HepG2 (cell line): ENCODE measurements at regions not wholly inside any gene's neighbourhood (a gene's known extent, or its start where the extent isn't known, plus 50 kb on each side); places are given as distances from the start of the nearest gene placed in this dataset.

Source experiments
- ATAC-seq: fragments of 200-7000 bp; cut with Tn5 transposase; 3 replicates; pipeline ENCODE4 v1.9.1; 2020; ENCODE audit warnings: mild to moderate bottlenecking, moderate library complexity
- BruUV-seq: library from RNA; stranded (reverse); fragments of 400-500 nt; replicated peaks from 2 replicates; lab custom pipeline; 2021; lab: Mats Ljungman, UMichigan
- CTCF ChIA-PET: fragments of 300-600 bp; formaldehyde crosslinking; extraction: SDS; loops from one replicate; lab custom pipeline; 2021; ENCODE audit warnings: low total read pairs, inconsistent platforms, low intra/inter-chr PET ratio; lab: Yijun Ruan, JAX
- POLR2A ChIA-PET: fragments of 350-600 bp; sonication (Branson Sonifier 250); formaldehyde crosslinking; loops from one replicate; lab custom pipeline; 2020; ENCODE audit warnings: antibody characterized with exemption, inconsistent platforms; lab: Yijun Ruan, JAX
- DNase-seq: peaks from one replicate; pipeline ENCODE4 v3.0.0-alpha.2; 2015; ENCODE audit warnings: low spot score
- FAIRE-seq: peaks from 3 replicates; lab custom pipeline; 2011; peaks lifted over from hg19 to GRCh38; lab: Jason Lieb, UNC
- H2AFZ ChIP-seq: one replicate; pipeline ENCODE4 v1.6.1; 2011; ENCODE audit warnings: low read length, inconsistent platforms
- H3K27ac ChIP-seq: fragments of 300-600 bp; 3 replicates; pipeline ENCODE4 v1.8.0; 2011; ENCODE audit warnings: mixed run types, mild to moderate bottlenecking, mixed read lengths, low read length, inconsistent platforms; ENCODE audit not compliant: insufficient read depth; ENCODE audit errors: extremely low read length
- H3K27me3 ChIP-seq, 2 experiments: fragments of 200-600 bp in 1 of 2; 2 replicates in 1 of 2; 3 replicates in 1 of 2; pipeline versions ENCODE4 v1.6.0 to v1.8.0; 2011; ENCODE audit warnings: low read length in 2 of 2, mild to moderate bottlenecking in 2 of 2, moderate library complexity in 2 of 2, inconsistent platforms in 1 of 2; ENCODE audit not compliant: insufficient read depth in 2 of 2, control insufficient read depth in 1 of 2
- H3K36me3 ChIP-seq, 2 experiments: fragments of 200-600 bp in 1 of 2; replicated peaks in 1 of 2; 2 replicates in 1 of 2; 3 replicates in 1 of 2; pipeline versions ENCODE4 v1.5.1 to v1.8.0; 2011; ENCODE audit warnings: low read length in 2 of 2, inconsistent platforms in 1 of 2; ENCODE audit not compliant: insufficient read depth in 2 of 2, control insufficient read depth in 1 of 2
- H3K4me1 ChIP-seq: 2 replicates; pipeline ENCODE4 v1.5.1; 2012; ENCODE audit warnings: low read length, inconsistent platforms; ENCODE audit not compliant: insufficient read depth
- H3K4me2 ChIP-seq: 2 replicates; pipeline ENCODE4 v1.6.0; 2011; ENCODE audit warnings: low read depth, low read length, inconsistent platforms
- H3K4me3 ChIP-seq, 3 experiments: fragments of 200-600 bp in 1 of 3; sonication (generic), shearing (Covaris generic) in 1 of 3; replicated peaks in 1 of 3; 2 replicates each; pipeline ENCODE4 v1.5.1; 2011 to 2016; ENCODE audit warnings: low read length in 3 of 3, inconsistent platforms in 2 of 3, low read depth in 2 of 3, mild to moderate bottlenecking in 2 of 3, control low read depth in 1 of 3, mixed read lengths in 1 of 3; ENCODE audit not compliant: insufficient read depth in 1 of 3
- H3K79me2 ChIP-seq: one replicate; pipeline ENCODE4 v1.6.1; 2011; ENCODE audit warnings: low read length, inconsistent platforms; ENCODE audit not compliant: insufficient read depth
- H3K9ac ChIP-seq: 2 replicates; pipeline ENCODE4 v1.6.0; 2011; ENCODE audit warnings: mild to moderate bottlenecking, low read depth, low read length, inconsistent platforms; ENCODE audit not compliant: insufficient read depth
- H3K9me3 ChIP-seq: 2 replicates; pipeline ENCODE4 v1.5.1; 2012; ENCODE audit warnings: mild to moderate bottlenecking, low read length
- H4K20me1 ChIP-seq: 2 replicates; pipeline ENCODE4 v1.6.0; 2011; ENCODE audit warnings: inconsistent platforms, mild to moderate bottlenecking, low read length, moderate library complexity; ENCODE audit not compliant: insufficient read depth
- BRF2 ChIP-seq: sonication (generic); formaldehyde crosslinking; IDR thresholded peaks from 2 replicates; pipeline ENCODE4 v1.8.1; 2022; ENCODE audit warnings: mild to moderate bottlenecking, missing genetic modification reagents
- MTA3 ChIP-seq: sonication (generic); formaldehyde crosslinking; IDR thresholded peaks from 2 replicates; pipeline ENCODE4 v1.4.0; 2020; ENCODE audit warnings: missing genetic modification reagents
- MTERF4 ChIP-seq: sonication (generic); formaldehyde crosslinking; IDR thresholded peaks from 2 replicates; pipeline ENCODE4 v1.8.0; 2023; ENCODE audit warnings: mild to moderate bottlenecking, missing genetic modification reagents
- TAF1 ChIP-seq: sonication (generic); formaldehyde crosslinking; IDR thresholded peaks from 2 replicates; pipeline ENCODE4 v1.4.0; 2020; ENCODE audit warnings: missing genetic modification reagents
- TSC22D2 ChIP-seq: sonication (generic); formaldehyde crosslinking; IDR thresholded peaks from 2 replicates; pipeline ENCODE4 v1.5.1; 2020; ENCODE audit warnings: missing genetic modification reagents, mild to moderate bottlenecking, borderline replicate concordance
- ZBTB49 ChIP-seq: sonication (generic); formaldehyde crosslinking; IDR thresholded peaks from 2 replicates; pipeline ENCODE4 v1.4.0; 2020; ENCODE audit warnings: missing genetic modification reagents, borderline replicate concordance
- ZNF207 ChIP-seq: fragments of 450-650 bp; IDR thresholded peaks from 2 replicates; pipeline ENCODE4 v1.6.1; 2016; ENCODE audit warnings: antibody characterized with exemption, borderline replicate concordance
- ZNF256 ChIP-seq: sonication (generic); formaldehyde crosslinking; conservative IDR thresholded peaks from 2 replicates; pipeline ENCODE4 v1.4.0; 2020; ENCODE audit warnings: missing genetic modification reagents
- ZNF263 ChIP-seq: sonication (generic); formaldehyde crosslinking; IDR thresholded peaks from 2 replicates; pipeline ENCODE4 v1.4.0; 2020; ENCODE audit warnings: missing genetic modification reagents
- ZNF337 ChIP-seq: sonication (generic); formaldehyde crosslinking; IDR thresholded peaks from 2 replicates; pipeline ENCODE4 v1.5.1; 2020; ENCODE audit warnings: missing genetic modification reagents, low read depth, mild to moderate bottlenecking, borderline replicate concordance
- ZNF44 ChIP-seq: sonication (generic); formaldehyde crosslinking; IDR thresholded peaks from 2 replicates; pipeline ENCODE4 v1.5.1; 2020; ENCODE audit warnings: mild to moderate bottlenecking, missing genetic modification reagents
- ZNF552 ChIP-seq: sonication (generic); formaldehyde crosslinking; IDR thresholded peaks from 2 replicates; pipeline ENCODE4 v1.9.0; 2022; ENCODE audit warnings: missing genetic modification reagents, mild to moderate bottlenecking, borderline replicate concordance
- ZNF629 ChIP-seq: sonication (generic); formaldehyde crosslinking; conservative IDR thresholded peaks from 2 replicates; pipeline ENCODE4 v1.5.0; 2020; ENCODE audit warnings: missing genetic modification reagents
- ZNF710 ChIP-seq: sonication (generic); formaldehyde crosslinking; IDR thresholded peaks from 2 replicates; pipeline ENCODE4 v1.5.0; 2020; ENCODE audit warnings: mild to moderate bottlenecking, missing genetic modification reagents, borderline replicate concordance
- ZNF839 ChIP-seq: sonication (generic); formaldehyde crosslinking; IDR thresholded peaks from 2 replicates; pipeline ENCODE4 v1.4.0; 2020; ENCODE audit warnings: missing genetic modification reagents, mild to moderate bottlenecking, borderline replicate concordance
- WGBS: methylation state at CpG from one replicate; pipeline ENCODE4 v1.1.6; 2017; ENCODE audit warnings: low lambda C conversion rate; 5-methylcytosine and 5-hydroxymethylcytosine counted together
- in situ Hi-C: cut with HindIII; loops from 2 replicates; pipeline ENCODE4 v1.10.0; 2017; ENCODE audit warnings: low pct_unique_long_range_greater_than_20kb; ENCODE audit not compliant: extremely low pct_ligation_motif_present
- intact Hi-C: fragments of 100-400 bp; cut with micrococcal nuclease; formaldehyde crosslinking; loops from one replicate; pipeline ENCODE4 v1.10.0; 2022; ENCODE audit not compliant: unreplicated experiment

DNA sequence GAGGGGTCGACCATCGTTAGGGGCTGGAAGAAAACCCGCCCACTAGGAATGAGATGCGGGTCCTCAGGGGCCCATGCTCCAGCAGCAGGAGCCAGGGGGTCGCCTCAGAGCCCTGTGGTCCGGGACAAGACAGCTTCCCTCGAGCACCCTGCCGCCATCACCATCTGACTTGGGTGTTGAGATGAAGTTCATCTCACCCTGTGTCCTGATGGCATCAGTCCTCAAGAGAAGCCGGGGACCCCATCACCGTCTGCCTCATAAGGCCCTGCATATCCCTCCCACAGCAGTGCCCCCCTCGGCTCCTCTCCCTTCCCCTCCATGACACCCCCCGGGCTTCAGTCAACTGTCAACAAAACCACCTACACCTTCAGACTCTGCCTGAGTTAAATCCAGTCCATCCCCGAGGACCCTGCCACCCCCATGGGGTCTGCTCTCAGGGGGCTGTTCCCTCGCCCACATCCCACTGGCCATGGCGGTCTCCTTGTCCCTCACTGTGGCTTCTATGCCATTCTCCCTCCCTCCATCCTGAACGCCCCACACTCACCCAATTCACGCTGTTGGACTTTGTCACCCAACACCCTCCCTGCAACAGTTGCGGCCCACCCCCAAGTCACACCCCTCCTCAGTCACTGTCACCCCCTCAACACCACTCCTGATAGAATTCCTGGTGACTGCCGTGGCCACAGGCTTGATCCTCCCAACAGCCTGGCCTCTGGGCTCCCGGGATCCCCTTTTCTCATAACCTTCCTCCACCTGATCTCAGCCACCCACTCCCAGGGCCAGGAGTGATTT, 87.7 kb upstream of the RTL6 start:
- POLR2A ChIA-PET: no interaction called here
- FAIRE-seq (no peak), ATAC-seq (no peak), DNase-seq (no peak)
- Histone ChIP-seq H3K4me2 (no peak overlapping the region), H3K36me3 (no peaks in the 10 kb centered on the region), H2AFZ (no peak overlapping the region), H3K4me1 (no peaks in the 10 kb centered on the region), H4K20me1 (no peaks in the 10 kb centered on the region), H3K9ac (no peak overlapping the region), H3K4me3 (no peak overlapping the region), H3K79me2 (no peaks in the 10 kb centered on the region), H3K27me3 (peaks cover 5 to 56% of the 10 kb centered on the region in 2 experiments; a peak in 4 of 5 replicates), H3K27ac (no peak overlapping the region), H3K9me3 (no peaks in the 10 kb centered on the region)
- WGBS: 10% methylated on average over 13 of the region's 20 CpGs
- CTCF ChIA-PET: no interaction called here
- in situ Hi-C loops: no loop called here
- no TSS peak for BruUV-seq
- intact Hi-C loops: no loop called here
- TF ChIP-seq ZNF629 (CRISPR knock-in tag): no peak
- no peak for TF ChIP-seq BRF2
- no peak for TF ChIP-seq ZNF552 (CRISPR knock-in tag)
- no peak for TF ChIP-seq ZNF839 (CRISPR knock-in tag)
- TF ChIP-seq ZNF263 (CRISPR knock-in tag): no peak
- TF ChIP-seq ZNF207: no peak
- TF ChIP-seq ZNF337: no peak
- no peak for TF ChIP-seq TSC22D2 (CRISPR knock-in tag)
- TF ChIP-seq ZBTB49 (CRISPR knock-in tag): no peak
- no peak for TF ChIP-seq TAF1 (CRISPR knock-in tag)
- TF ChIP-seq ZNF44 (CRISPR knock-in tag): no peak
- no peak for TF ChIP-seq MTA3 (CRISPR knock-in tag)
- TF ChIP-seq MTERF4 (CRISPR knock-in tag): no peak
- no peak for TF ChIP-seq ZNF710 (CRISPR knock-in tag)
- TF ChIP-seq ZNF256: no peak
